IMR-90 (cell line): ENCODE measurements at regions not wholly inside any gene's neighbourhood (a gene's known extent, or its start where the extent isn't known, plus 50 kb on each side); places are given as distances from the start of the nearest gene placed in this dataset.

Source experiments
- ATAC-seq: fragments of 200-7000 bp; cut with Tn5 transposase; 2 replicates; pipeline ENCODE4 v1.9.1; 2020; ENCODE audit warnings: low read depth, mild to moderate bottlenecking, moderate library complexity
- BruUV-seq: library from RNA; stranded (reverse); fragments of 400-500 nt; replicated peaks from 2 replicates; lab custom pipeline; 2021; lab: Mats Ljungman, UMichigan
- CTCF ChIA-PET: fragments of 300-600 bp; formaldehyde crosslinking; extraction: SDS; loops from one replicate; lab custom pipeline; 2021; ENCODE audit warnings: antibody characterized with exemption; lab: Yijun Ruan, JAX
- POLR2A ChIA-PET: fragments of 300-600 bp; sonication (Branson Sonifier 250); formaldehyde crosslinking; loops from one replicate; lab custom pipeline; 2022; ENCODE audit warnings: antibody characterized with exemption; ENCODE audit not compliant: unreplicated experiment; lab: Charles Lee
- DNase-seq: peaks from one replicate; pipeline ENCODE4 v3.0.0; 2013
- H2AFZ ChIP-seq: replicated peaks from 2 replicates; pipeline ENCODE3; 2013; ENCODE audit warnings: low read length, mild to moderate bottlenecking; ENCODE audit not compliant: poor library complexity
- H2AK5ac ChIP-seq: 2 replicates; pipeline ENCODE4 v1.6.1; 2013; ENCODE audit warnings: low read depth, low read length, inconsistent platforms
- H2AK9ac ChIP-seq: replicated peaks from 2 replicates; pipeline ENCODE3; 2013; ENCODE audit warnings: mild to moderate bottlenecking, low read depth, low read length, moderate library complexity; ENCODE audit not compliant: poor library complexity
- H2BK120ac ChIP-seq: 2 replicates; pipeline ENCODE4 v1.6.1; 2013; ENCODE audit warnings: low read depth, low read length, inconsistent platforms
- H2BK15ac ChIP-seq: 3 replicates; pipeline ENCODE4 v1.6.1; 2013; ENCODE audit warnings: low read depth, low read length, inconsistent platforms
- H2BK20ac ChIP-seq: 2 replicates; pipeline ENCODE4 v1.6.1; 2013; ENCODE audit warnings: low read depth, mild to moderate bottlenecking, inconsistent platforms, low read length, moderate library complexity
- H2BK5ac ChIP-seq: 2 replicates; pipeline ENCODE4 v1.6.1; 2013; ENCODE audit warnings: mild to moderate bottlenecking, low read depth, low read length, inconsistent platforms; ENCODE audit not compliant: poor library complexity, severe bottlenecking
- H3K14ac ChIP-seq: replicated peaks from 2 replicates; pipeline ENCODE4 v1.6.1; 2013; ENCODE audit warnings: low read depth, low read length, inconsistent platforms
- H3K18ac ChIP-seq: 2 replicates; pipeline ENCODE4 v1.6.1; 2013; ENCODE audit warnings: low read depth, low read length, control low read depth
- H3K23ac ChIP-seq: 2 replicates; pipeline ENCODE4 v1.6.1; 2013; ENCODE audit warnings: low read depth, low read length, inconsistent platforms
- H3K27ac ChIP-seq: 2 replicates; pipeline ENCODE4 v1.5.1; 2013; ENCODE audit warnings: mild to moderate bottlenecking, control low read depth, low read length; ENCODE audit not compliant: insufficient read depth
- H3K27me3 ChIP-seq: 2 replicates; pipeline ENCODE4 v1.6.1; 2013; ENCODE audit warnings: low read length; ENCODE audit not compliant: control insufficient read depth, insufficient read depth
- H3K36me3 ChIP-seq: 2 replicates; pipeline ENCODE4 v1.6.1; 2013; ENCODE audit warnings: low read length, mixed read lengths; ENCODE audit not compliant: control insufficient read depth, insufficient read depth
- H3K4ac ChIP-seq: 2 replicates; pipeline ENCODE4 v1.6.1; 2013; ENCODE audit warnings: low read depth, low read length, inconsistent platforms
- H3K4me1 ChIP-seq: 2 replicates; pipeline ENCODE4 v1.6.1; 2013; ENCODE audit warnings: low read length, mixed read lengths; ENCODE audit not compliant: control insufficient read depth, insufficient read depth
- H3K4me2 ChIP-seq: 2 replicates; pipeline ENCODE4 v1.6.1; 2013; ENCODE audit warnings: low read depth, mild to moderate bottlenecking, control low read depth, low read length, moderate library complexity
- H3K4me3 ChIP-seq: 2 replicates; pipeline ENCODE4 v1.5.1; 2013; ENCODE audit warnings: low read depth, mild to moderate bottlenecking, control low read depth, low read length, moderate library complexity; ENCODE audit not compliant: insufficient read depth
- H3K56ac ChIP-seq: 2 replicates; pipeline ENCODE4 v1.6.1; 2013; ENCODE audit warnings: low read length, inconsistent platforms; ENCODE audit not compliant: insufficient read depth; ENCODE audit errors: extremely low read depth
- H3K79me1 ChIP-seq, 2 experiments: 2 replicates each; pipeline ENCODE4 v1.6.1; 2013; ENCODE audit warnings: low read length in 2 of 2, inconsistent platforms in 1 of 2, low read depth in 1 of 2
- H3K9ac ChIP-seq: 2 replicates; pipeline ENCODE4 v1.6.1; 2013; ENCODE audit warnings: low read depth, low read length, control low read depth
- H3K9me1 ChIP-seq: 2 replicates; pipeline ENCODE4 v1.6.1; 2013; ENCODE audit warnings: low read length, inconsistent platforms; ENCODE audit not compliant: insufficient read depth
- H3K9me3 ChIP-seq: 2 replicates; pipeline ENCODE4 v1.6.1; 2013; ENCODE audit warnings: low read length; ENCODE audit not compliant: control insufficient read depth, insufficient read depth
- H4K20me1 ChIP-seq: 2 replicates; pipeline ENCODE4 v1.6.1; 2013; ENCODE audit warnings: low read length, inconsistent platforms; ENCODE audit not compliant: insufficient read depth
- H4K5ac ChIP-seq: 2 replicates; pipeline ENCODE4 v1.6.1; 2013; ENCODE audit warnings: mild to moderate bottlenecking, low read depth, low read length, control low read depth
- H4K8ac ChIP-seq, 2 experiments: 2 replicates each; pipeline ENCODE4 v1.6.1; 2013; ENCODE audit warnings: low read depth in 2 of 2, low read length in 2 of 2, control low read depth in 1 of 2, inconsistent platforms in 1 of 2
- H4K91ac ChIP-seq: 2 replicates; pipeline ENCODE4 v1.6.1; 2013; ENCODE audit warnings: low read depth, low read length, inconsistent platforms; ENCODE audit not compliant: insufficient read depth
- MAZ ChIP-seq: IDR thresholded peaks from 2 replicates; pipeline ENCODE4 v1.6.1; 2012; ENCODE audit warnings: low read depth, mild to moderate bottlenecking, low read length, improper control_type of control experiment, moderate library complexity, borderline replicate concordance
- RCOR1 ChIP-seq: IDR thresholded peaks from 2 replicates; pipeline ENCODE4 v1.6.1; 2012; ENCODE audit warnings: mild to moderate bottlenecking, low read length, improper control_type of control experiment; ENCODE audit not compliant: insufficient replicate concordance
- WGBS, 2 experiments: methylation state at CpG; one replicate each; pipeline versions ENCODE4 v1.1.5 to v1.1.7; 2013; ENCODE audit warnings: missing lambda C conversion rate in 2 of 2; ENCODE audit not compliant: insufficient read length in 1 of 2; ENCODE audit errors: extremely low coverage in 2 of 2; 5-methylcytosine and 5-hydroxymethylcytosine counted together
- dilution Hi-C: fragments of 300-500 bp; cut with HindIII; formaldehyde crosslinking; loops from one replicate; pipeline ENCODE4 v1.14.3; 2018; ENCODE audit warnings: low sequenced_read_pairs; ENCODE audit not compliant: unreplicated experiment
- in situ Hi-C: fragments of 300-500 bp; cut with MboI; formaldehyde crosslinking; loops from 3 replicates; pipeline ENCODE4 v1.14.3; 2019; ENCODE audit warnings: low sequenced_read_pairs, inconsistent platforms, mixed read lengths
- intact Hi-C: fragments of 100-400 bp; cut with micrococcal nuclease; formaldehyde crosslinking; loops from 2 replicates; pipeline ENCODE4 v1.10.0; 2022
- TF ChIP-seq, protein P1 (sequence below): fragments of 150-350 bp; IDR thresholded peaks from 2 replicates; pipeline ENCODE4 v1.6.1; 2017; ENCODE audit warnings: mild to moderate bottlenecking, antibody characterized with exemption, low read length, low read depth

GRCh38 chr4:29073571-29073970 is 1646.6 kb upstream of the PCDH7 start:
- Histone ChIP-seq H2BK15ac (no peak overlapping the region), H3K27me3 (no peaks in the 10 kb centered on the region), H3K27ac (no peak overlapping the region), H4K20me1 (no peaks in the 10 kb centered on the region), H2AK9ac (no peak overlapping the region), H2BK20ac (no peak overlapping the region), H3K14ac (no peak overlapping the region), H3K79me1 (no peaks in the 10 kb centered on the region), H3K36me3 (no peaks in the 10 kb centered on the region), H4K5ac (no peak overlapping the region), H4K91ac (no peak overlapping the region), H3K4me2 (no peak overlapping the region), H2BK5ac (no peak overlapping the region), H3K56ac (no peak overlapping the region), H3K23ac (no peak overlapping the region), H3K4ac (no peak overlapping the region), H3K9me1 (no peaks in the 10 kb centered on the region), H3K9ac (no peak overlapping the region), H4K8ac (no peak overlapping the region), H3K4me1 (no peaks in the 10 kb centered on the region), H2AFZ (no peak overlapping the region), H2AK5ac (no peak overlapping the region), H3K4me3 (no peak overlapping the region), H3K9me3 (peaks cover 7% of the 10 kb centered on the region), H3K18ac (no peak overlapping the region), H2BK120ac (no peak overlapping the region)
- ChIA-PET CTCF (no interaction called here), POLR2A (no interaction called here)
- dilution Hi-C loops (no loop called here), intact Hi-C loops (no loop called here), in situ Hi-C loops (no loop called here)
- no peak for DNase-seq
- no peak for ATAC-seq
- BruUV-seq = no TSS peak
- TF ChIP-seq RCOR1 (no peak), MAZ (no peak)
- TF ChIP-seq, protein P1, sequence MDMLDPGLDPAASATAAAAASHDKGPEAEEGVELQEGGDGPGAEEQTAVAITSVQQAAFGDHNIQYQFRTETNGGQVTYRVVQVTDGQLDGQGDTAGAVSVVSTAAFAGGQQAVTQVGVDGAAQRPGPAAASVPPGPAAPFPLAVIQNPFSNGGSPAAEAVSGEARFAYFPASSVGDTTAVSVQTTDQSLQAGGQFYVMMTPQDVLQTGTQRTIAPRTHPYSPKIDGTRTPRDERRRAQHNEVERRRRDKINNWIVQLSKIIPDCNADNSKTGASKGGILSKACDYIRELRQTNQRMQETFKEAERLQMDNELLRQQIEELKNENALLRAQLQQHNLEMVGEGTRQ = no peak
- WGBS, 2 experiments = no CpG with 5 or more reads among the region's 1 CpG
